NT2/D1 (cell line): ENCODE measurements at regions not wholly inside any gene's neighbourhood (a gene's known extent, or its start where the extent isn't known, plus 50 kb on each side); places are given as distances from the start of the nearest gene placed in this dataset.

ENCODE experiments used
- DNase-seq: peaks from one replicate; pipeline ENCODE4 v3.0.0-alpha.2; 2011; ENCODE audit warnings: low read depth, low spot score
- H3K27me3 ChIP-seq: 2 replicates; pipeline ENCODE4 v1.6.0; 2011; ENCODE audit warnings: mild to moderate bottlenecking; ENCODE audit not compliant: insufficient read length, insufficient read depth
- H3K36me3 ChIP-seq: 2 replicates; pipeline ENCODE4 v1.6.1; 2011; ENCODE audit warnings: mild to moderate bottlenecking, low read length, mixed read lengths; ENCODE audit not compliant: insufficient read depth, insufficient read length
- H3K4me1 ChIP-seq: 2 replicates; pipeline ENCODE4 v1.5.1; 2011; ENCODE audit not compliant: insufficient read depth, insufficient read length
- H3K4me3 ChIP-seq: 2 replicates; pipeline ENCODE4 v1.5.1; 2011; ENCODE audit warnings: low read depth; ENCODE audit not compliant: insufficient read length
- H3K9ac ChIP-seq: 2 replicates; pipeline ENCODE4 v1.6.0; 2011; ENCODE audit warnings: low read depth; ENCODE audit not compliant: insufficient read length
- H3K9me3 ChIP-seq: 2 replicates; pipeline ENCODE4 v1.5.1; 2011; ENCODE audit warnings: mild to moderate bottlenecking, low read length; ENCODE audit not compliant: insufficient read depth
- SUZ12 ChIP-seq: IDR thresholded peaks from 2 replicates; pipeline ENCODE4 v1.6.1; 2011; ENCODE audit not compliant: insufficient read length, insufficient read depth; ENCODE audit errors: extremely low read depth
- YY1 ChIP-seq: IDR thresholded peaks from 2 replicates; pipeline ENCODE4 v1.6.1; 2011; ENCODE audit not compliant: insufficient read length, insufficient read depth
- ZNF274 ChIP-seq: IDR thresholded peaks from 2 replicates; pipeline ENCODE4 v1.6.1; 2011; ENCODE audit warnings: mild to moderate bottlenecking, low read depth, low read length

GRCh38 chr10:128929131-128929530, 537.9 kb upstream of the MGMT start:
- H3K36me3 ChIP-seq, result no peaks in the 10 kb centered on the region
- no peak overlapping the region for H3K9ac ChIP-seq
- H3K9me3 ChIP-seq, result no peaks in the 10 kb centered on the region
- no peak overlapping the region for H3K4me3 ChIP-seq
- TF ChIP-seq YY1 (no peak), SUZ12 (no peak), ZNF274 (no peak)
- no peaks in the 10 kb centered on the region for H3K27me3 ChIP-seq
- peaks cover 2% of the 10 kb centered on the region for H3K4me1 ChIP-seq
- DNase-seq, result no peak

- H3K27me3 ChIP-seq, result no peaks in the 10 kb centered on the region
- no peak overlapping the region for H3K9ac ChIP-seq
- H3K36me3 ChIP-seq, result no peaks in the 10 kb centered on the region
- no peak overlapping the region for H3K4me3 ChIP-seq
- TF ChIP-seq SUZ12, result no peak
- TF ChIP-seq YY1, result no peak
- no peak for TF ChIP-seq ZNF274
- DNase-seq, result no peak
- H3K9me3 ChIP-seq, result no peaks in the 10 kb centered on the region
- peaks cover 2% of the 10 kb centered on the region for H3K4me1 ChIP-seq
Observed at GRCh38 chr10:128929767-128930166, 537.3 kb upstream of the MGMT start.

- no peaks in the 10 kb centered on the region for H3K9me3 ChIP-seq
Observed at GRCh38 chr10:128930515-128930914, 536.5 kb upstream of the MGMT start.

GRCh38 chr10:128932071-128932820, 534.8 kb upstream of the MGMT start:
- Histone ChIP-seq H3K9me3 (no peaks in the 10 kb centered on the region), H3K4me1 (peaks cover 2% of the 10 kb centered on the region), H3K4me3 (no peak overlapping the region), H3K36me3 (no peaks in the 10 kb centered on the region), H3K27me3 (no peaks in the 10 kb centered on the region), H3K9ac (no peak overlapping the region)
- TF ChIP-seq ZNF274, result no peak
- DNase-seq, result no peak

More at GRCh38 chr10:128930515-128930914, 536.5 kb upstream of the MGMT start:
- no peak for TF ChIP-seq YY1
- no peak for TF ChIP-seq ZNF274
- TF ChIP-seq SUZ12, result no peak
- Histone ChIP-seq H3K4me3 (no peak overlapping the region), H3K9ac (no peak overlapping the region), H3K36me3 (no peaks in the 10 kb centered on the region), H3K27me3 (no peaks in the 10 kb centered on the region), H3K4me1 (peaks cover 2% of the 10 kb centered on the region)
- no peak for DNase-seq

- Histone ChIP-seq H3K36me3 (no peaks in the 10 kb centered on the region), H3K9me3 (no peaks in the 10 kb centered on the region), H3K4me3 (no peak overlapping the region), H3K9ac (no peak overlapping the region), H3K27me3 (no peaks in the 10 kb centered on the region), H3K4me1 (no peaks in the 10 kb centered on the region)
- no peak for TF ChIP-seq ZNF274
- no peak for TF ChIP-seq SUZ12
- TF ChIP-seq YY1, result no peak
- no peak for DNase-seq
Observed at GRCh38 chr10:128934492-128934891, 532.5 kb upstream of the MGMT start.

GRCh38 chr10:128936392-128936791, 530.6 kb upstream of the MGMT start:
- no peaks in the 10 kb centered on the region for H3K4me1 ChIP-seq
- no peaks in the 10 kb centered on the region for H3K27me3 ChIP-seq
- no peak overlapping the region for H3K9ac ChIP-seq
- H3K4me3 ChIP-seq, result no peak overlapping the region
- no peak for TF ChIP-seq ZNF274
- TF ChIP-seq SUZ12, result no peak
- TF ChIP-seq YY1, result no peak
- H3K9me3 ChIP-seq, result no peaks in the 10 kb centered on the region
- DNase-seq, result no peak
- no peaks in the 10 kb centered on the region for H3K36me3 ChIP-seq

- Histone ChIP-seq H3K27me3 (no peaks in the 10 kb centered on the region), H3K9ac (no peak overlapping the region), H3K9me3 (no peaks in the 10 kb centered on the region), H3K4me1 (no peaks in the 10 kb centered on the region), H3K4me3 (no peak overlapping the region), H3K36me3 (no peaks in the 10 kb centered on the region)
- TF ChIP-seq ZNF274, result no peak
- TF ChIP-seq SUZ12, result no peak
- TF ChIP-seq YY1, result no peak
- DNase-seq, result no peak
Observed at GRCh38 chr10:128938558-128938957, 528.5 kb upstream of the MGMT start.
